ENCODE measurements at regions not wholly inside any gene's neighbourhood (a gene's known extent, or its start where the extent isn't known, plus 50 kb on each side); places are given as distances from the start of the nearest gene placed in this dataset.

DNA sequence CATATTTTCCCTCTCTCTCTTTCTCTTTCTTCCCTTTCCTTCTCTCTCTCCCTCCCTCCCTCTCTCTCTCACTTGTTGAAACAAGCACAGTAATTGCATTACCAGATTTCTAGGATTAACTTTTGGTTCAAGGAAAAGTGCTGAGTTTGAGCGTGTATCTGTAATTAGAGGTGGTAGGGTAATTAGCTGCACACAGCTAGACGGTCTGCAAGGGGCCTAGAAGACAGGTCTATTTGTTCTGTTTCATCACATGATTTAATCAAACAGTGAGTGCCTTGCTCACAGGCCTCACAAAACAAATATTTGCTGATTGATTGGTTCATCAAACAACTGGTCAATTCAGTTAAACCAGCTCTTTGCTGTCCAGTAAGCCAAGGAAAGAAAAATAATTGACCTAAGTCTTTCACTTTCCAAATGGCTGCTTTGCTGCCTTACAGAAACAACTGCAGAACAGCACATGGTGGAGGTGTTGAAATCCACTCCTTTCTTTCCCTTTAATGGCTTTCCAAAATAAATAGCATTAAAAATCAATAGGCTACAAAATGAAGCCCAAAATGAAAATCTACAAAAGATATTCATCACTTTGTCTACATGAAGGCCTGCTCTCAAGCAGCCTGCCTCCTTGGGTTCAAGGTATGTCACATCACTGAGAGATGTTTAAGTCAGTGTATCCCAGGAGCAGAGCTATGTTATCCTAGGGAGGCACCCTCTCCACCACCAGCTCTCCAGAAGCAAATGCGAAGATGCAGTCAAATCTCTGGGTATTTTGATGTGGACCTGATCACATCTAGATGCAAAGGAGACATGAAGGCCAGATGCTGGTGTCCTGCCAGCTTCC is 264.4 kb upstream of the SIX2 start:
- no peak for DNase-seq

DNA sequence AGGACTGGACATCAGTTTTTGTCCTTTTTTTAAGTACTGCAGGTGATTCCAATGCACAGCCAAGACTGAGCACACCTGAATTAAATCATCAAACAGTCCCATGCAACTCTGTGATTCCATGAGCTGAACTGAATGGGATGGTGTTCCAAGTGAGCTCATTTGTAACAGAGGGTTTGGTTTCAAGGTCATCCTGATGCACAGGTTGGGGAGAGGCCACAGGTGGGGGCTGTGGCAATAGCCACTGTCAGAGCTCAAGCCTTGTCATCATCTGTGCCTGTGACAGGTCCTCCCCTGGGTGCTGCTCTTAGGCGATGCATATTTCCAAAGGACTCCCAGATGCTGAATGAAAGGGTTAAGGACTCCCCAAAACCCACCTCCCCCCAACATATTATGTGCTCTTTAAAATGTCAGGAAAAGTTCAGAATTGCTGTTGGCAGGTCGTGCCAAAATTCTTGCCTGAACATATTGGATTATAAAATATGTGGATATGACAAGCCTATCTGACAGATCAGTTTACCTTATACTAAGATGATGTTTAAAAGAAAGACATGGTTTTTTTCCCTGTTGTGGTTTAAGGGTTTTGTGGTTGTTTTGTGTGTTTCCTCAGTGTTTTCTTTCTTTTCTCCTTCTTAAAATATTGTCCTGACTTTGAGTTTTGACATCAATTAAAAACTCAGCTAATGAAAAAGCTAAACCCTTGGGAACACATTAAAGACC is 263.5 kb upstream of the SIX2 start:
- DNase-seq: no peak

DNA sequence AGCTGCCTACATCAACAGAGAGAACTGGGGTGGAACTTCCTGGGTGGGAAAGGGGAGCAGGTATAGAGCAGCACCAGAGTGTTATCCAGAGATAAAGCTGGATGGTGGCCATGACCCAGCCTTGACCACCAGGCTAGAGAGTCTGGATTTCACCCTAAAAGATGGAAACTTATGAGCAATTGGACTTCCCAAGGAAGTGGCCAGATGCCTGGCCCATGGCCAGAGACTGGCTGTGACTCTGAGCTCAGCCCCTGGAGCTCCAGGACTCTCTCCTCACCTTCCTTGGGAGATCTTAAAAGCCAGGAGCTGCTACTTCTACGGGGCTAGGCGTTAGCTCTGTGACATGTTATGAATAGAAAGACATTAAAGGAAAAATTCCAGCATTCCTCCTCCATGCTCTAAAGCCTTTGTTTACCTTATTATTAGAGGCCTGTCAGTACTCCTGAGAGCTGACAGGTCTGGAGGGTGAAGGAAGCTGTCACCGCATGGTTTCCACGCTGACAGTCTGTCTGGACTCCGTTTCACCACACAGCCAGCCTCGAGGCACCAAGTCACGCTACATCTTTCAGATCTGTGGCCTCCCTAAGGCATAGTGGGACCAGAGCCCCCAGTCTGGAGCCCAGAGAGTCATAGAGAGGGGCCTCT is 260.0 kb upstream of the SIX2 start:
- DNase-seq: no peak

DNA sequence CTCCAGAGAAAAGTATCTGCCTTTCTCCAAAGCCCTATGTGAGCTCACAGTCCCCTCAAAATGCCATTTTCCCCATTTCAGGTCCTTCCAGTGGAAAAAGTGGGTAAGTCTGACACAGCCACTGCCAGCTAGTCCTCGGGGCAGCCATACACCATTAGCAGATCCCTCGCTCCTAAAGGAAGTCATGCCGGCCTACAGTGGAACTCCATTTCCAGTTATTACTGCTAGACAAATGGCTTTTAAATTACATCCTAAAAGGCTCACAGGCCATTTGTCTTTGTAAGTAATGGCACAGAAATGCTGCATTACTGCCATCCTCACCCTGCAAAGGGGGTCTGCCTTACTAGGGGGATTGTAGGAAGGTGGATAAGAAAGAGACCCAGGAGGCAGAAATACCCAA is 259.4 kb upstream of the SIX2 start:
- no peak for DNase-seq

DNA sequence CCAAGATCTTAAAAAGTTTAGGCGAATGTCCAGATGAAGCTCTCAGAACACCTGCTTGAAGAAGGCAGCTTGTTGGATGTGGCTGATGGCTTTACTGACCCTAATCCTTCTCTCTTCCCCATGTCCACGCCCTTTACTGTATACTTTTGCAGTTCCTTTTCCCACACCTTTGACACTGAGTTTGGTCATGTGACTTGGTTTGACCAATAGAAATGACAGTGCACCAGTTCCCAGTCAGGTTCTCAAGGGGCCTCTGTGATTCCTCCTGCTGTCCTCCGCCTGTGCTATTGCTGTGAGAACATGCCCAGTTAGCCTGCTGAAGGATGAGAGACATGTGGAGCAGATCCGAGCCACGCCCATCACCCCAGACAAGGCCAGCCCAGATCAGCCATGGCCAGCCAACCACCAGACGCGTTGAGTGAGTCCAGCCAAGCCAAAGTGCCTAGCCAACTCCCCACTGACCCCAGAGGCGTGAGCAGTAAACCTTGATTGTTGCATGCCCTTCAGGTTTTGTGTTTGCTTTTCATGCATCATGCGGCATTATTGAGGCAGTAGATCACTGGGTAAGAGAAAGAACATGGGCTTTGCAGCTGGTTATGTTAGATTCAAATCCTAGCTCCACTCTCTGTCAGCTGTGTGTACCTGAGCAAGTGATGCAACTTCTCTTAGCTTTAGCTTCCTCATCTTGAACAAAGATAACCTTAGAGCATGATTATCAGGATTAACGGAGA is 258.0 kb upstream of the SIX2 start:
- no peak for DNase-seq

DNA sequence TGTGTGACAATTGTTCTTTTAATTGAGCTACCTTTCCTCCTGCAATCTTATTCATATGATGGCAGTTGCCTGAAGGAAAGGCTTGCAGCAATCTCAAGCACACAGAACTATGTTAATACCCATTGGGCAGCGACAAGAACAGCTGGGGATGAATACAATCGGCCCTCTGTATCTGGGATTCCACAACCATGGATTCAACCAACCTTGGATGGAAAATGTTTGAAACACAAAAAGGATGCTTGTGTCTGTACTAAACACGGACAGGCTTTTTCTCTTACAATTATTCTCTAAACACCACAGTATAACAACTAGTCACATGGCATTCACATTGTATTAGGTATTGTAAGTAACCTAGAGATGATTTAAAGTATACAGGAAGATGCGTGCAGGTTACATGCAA is 256.1 kb upstream of the SIX2 start:
- DNase-seq: no peak

DNA sequence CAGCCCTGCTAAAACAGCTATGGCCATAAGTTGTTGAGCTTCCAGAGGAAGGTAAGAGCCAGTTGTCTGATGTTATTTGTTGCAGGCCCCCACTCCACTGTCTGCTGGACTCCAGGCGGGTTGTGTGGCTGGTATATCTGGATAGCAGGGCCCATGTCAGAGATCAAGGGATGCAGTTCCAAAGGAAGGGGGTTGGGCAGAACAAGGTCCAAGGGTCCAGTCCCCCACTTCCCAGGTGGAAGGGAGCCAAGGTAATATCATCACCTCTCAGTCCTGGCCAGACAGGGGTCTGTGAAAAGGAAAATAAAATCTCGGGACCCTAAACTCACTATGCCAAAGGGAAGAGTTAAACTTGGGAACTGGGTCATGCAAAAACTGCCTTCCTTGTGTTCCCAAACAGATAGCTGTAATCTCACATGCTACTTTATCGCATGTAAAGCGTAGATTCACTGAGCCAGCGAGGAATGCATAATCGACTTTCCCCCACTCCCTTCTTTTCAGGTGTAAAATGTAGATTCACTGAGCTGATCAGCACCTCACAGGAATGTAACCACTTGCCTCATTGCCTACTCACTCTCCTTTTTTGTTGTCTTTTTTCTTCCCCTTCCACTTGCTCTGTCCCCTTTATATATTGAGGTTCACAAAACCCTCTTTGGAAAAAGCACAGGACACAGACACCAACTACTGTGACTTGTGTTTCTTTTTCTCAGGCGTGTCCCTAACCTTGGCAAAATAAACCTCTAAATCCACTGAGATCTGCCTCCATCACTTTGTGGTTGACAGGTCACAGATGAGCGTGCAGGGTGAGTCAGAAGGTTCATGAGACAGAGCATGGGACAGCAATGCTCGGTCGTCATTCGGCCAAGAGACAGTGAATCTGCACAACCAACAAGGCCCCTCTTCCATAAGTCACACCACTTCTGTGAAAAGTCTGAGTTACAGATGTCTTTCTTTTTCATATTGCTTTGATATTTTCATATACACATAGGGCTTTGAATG is 255.3 kb upstream of the SIX2 start:
- DNase-seq: no peak

DNA sequence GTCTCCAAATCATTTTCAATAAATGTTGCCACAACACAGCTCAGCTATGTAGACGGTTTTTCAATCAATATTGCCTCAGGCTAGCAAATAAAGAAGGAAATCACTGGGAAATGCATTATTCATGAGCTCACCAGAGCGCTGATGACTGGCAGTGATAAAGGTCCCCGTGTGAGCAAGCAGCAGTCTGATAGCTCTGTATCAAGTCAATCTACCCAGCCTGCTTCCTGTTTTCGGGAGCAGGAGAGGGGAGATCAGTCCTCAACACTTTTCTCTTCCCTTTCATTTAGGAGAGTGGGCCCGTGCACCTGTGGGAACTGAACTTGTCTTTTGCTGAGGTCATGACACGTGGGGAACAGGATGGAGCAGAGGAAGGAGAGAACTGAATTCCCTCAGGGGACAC is 253.9 kb upstream of the SIX2 start:
- no peak for DNase-seq

DNA sequence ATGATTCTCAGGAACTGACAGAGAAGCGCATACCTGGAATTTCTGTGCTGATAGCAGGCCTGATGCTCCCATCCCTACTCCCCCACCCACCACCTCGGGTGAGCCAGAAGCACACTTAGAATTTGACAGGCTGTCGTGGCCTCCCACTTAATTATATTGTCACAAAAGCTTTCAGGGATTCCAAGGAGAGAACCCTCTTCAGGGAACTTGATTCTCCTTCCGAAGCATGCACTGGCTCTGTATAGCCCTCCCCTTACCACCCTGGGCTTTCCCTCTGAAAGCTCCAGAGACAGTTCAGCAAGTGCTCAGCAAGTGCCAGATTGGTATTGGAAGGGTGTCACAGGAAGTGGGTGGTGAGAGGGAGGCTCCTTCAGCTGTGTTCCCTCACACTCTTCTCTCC is 252.5 kb upstream of the SIX2 start:
- no peak for DNase-seq

DNA sequence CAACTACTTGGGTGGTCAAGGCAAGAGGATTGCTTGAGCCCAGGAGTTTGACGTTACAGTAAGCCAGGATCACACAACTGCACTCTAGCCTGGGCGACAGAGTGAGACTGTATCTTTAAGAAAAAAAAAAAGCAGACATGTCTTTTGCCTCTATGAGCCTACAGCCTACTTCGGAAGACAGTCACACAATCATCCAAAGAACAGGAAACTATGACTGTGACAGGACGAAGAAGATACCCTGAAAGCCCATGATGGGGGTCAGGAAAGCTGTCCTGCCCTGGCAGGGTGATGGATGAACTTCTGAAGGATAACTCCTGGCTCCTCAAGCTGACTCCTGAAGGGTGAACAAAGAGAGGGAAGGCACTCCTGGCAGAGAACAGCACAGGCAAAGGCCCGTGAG is 251.7 kb upstream of the SIX2 start:
- DNase-seq: no peak

DNA sequence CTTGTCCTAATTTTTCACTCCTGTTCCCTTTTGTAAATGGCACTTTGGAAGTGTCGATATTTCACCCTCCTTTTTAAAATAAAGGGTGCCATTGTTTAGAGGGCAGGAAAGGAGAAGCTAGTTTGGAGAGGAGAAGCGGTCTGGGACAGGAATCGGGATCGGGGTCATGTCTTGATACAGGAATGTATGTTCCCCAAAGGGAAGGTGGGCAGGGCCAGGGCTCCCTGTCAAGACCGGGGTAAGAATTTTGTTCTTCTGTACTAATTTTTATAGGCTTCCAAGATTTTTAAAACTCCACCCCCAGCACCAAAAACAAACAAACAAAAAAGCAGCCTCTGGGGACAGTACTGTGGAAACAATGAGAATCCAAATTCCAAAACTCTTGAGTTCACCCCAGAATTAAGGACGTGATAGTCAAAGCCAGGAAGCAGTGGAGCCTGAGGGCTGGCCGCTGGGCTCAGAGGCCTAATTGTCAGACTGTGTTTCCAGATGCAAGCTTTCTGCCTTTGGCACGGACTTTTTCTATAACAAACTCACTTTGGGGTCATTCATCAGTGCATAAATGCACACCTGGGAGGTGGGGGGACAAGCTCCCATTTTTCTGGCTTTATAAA is 250.4 kb upstream of the SIX2 start:
- no peak for DNase-seq

DNA sequence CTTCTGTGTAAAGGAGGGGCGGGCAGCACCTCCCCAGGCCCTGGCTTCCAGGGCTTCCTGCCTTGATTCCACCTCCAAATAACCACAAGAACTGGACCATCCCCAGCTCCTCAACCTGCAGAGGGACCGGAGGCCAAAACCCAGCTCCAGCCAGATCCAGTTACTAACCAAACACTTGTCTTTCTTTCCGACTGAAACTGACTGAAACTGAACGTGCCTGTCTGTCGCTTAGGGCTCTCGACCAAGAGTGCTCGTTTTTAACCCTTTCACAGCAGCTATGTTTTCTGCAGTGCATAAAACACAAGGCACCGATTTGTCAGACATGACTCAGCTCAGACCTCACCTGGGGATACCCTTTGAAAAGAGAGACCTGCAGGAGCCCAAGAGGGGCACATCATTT is 249.9 kb upstream of the SIX2 start:
- no peak for DNase-seq

DNA sequence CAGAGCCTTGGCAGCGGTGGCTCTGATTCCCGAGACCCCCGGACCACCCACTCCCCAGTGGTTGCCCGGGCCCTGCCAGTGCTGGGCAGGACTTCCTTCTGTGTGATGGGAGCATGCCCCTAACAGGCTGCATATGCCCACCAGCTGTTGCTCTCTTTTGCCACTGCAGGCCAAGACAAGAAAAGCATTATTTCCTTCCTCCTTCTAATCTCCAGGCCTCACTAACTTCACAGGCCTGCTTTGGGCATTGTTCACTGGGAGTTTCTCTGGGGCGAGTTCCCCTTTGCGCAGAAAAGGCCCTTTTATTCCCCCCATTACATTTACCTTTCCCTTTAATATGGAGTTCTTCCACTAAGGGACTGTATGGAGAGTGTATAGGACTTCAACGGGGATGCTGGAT is 249.1 kb upstream of the SIX2 start:
- DNase-seq: no peak

DNA sequence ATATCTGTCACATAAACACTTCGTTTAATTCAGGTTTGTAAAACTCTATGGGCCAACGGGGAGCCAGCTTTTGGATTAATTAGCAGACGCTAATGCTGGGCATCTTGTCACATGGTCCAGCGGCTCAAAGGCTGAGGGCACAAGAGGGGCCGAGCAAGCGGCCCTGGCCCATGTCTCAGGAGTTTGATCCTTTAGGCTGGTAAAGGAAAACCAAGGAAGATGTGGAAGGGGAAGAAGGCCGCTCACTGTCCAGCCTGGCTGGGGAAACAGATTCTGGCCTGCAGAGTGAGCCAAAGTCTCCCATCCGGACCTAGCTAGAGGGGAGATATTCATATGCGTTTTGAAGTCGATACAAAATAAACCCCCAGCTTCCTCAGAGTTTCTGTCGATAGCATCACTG is 248.6 kb upstream of the SIX2 start:
- DNase-seq: no peak

DNA sequence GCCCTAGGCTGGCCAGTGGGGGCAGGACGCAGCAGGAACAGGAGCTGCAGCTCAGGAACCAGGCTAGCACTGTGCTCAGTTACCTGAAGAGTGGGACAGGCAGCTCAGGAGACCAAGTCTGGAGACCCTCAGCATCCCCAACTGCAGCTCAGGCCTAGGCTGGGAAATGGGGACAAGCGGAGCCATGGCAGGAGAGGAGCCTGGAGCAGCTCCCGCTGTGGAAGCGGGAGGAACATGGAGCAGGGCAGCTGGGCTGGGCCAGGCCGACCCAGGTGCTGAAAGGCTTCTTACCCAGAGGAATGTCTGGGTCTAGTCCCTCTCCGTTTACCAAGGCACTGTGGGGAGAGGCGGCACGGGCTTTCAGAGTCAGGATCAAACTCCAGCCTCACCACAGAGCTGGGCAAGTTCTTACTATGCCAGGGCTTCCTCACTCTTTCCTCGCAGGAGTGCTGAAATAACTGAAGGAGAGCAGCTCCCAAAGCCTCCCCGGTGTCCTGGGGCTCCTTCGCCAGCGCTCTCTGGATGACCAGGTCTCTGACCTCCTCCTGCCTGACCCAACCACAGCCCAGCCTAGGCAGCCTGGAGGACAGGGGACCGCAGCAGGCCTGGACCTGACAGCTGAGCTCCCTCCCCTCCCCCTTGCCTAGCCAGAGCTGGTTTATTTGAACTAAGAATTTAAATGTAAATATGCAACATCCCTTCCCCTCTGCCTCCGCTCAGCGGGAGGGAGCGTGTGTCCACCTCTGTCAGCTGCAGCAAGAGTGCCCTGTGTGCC is 247.8 kb upstream of the SIX2 start:
- no peak for DNase-seq

DNA sequence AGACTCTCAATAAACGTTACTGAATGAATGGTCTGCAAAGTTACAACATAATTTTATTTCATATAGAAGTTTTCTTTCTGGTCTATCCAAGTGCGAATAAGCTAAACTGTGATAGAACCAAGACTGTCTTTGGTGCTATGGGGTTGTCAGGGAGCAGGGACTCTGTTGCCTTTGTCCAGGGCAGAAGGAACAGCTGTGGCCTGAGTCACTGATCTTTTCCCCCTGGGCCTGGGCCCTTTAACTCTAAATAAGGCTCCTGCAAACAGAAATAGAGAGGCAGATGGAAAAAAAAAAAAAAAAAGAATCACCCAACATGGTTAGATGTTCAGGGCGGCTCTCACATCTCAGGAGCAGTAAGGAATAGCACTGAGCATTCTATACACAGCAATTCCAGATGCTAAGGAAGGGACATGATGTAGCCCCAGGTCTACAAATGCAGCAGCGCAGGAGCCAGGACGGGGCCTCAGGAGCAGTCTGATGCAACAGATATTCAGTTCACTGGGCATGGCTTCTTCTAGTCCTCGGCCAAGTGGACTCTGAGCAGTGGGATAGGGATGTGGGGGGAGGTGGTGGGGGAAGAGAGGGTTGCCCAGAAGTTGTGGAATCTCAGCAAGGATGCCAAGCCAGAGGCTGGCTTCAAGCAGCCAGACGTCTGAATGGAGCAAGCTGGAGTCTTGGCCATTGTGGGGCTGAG is 247.1 kb upstream of the SIX2 start:
- DNase-seq: no peak

DNA sequence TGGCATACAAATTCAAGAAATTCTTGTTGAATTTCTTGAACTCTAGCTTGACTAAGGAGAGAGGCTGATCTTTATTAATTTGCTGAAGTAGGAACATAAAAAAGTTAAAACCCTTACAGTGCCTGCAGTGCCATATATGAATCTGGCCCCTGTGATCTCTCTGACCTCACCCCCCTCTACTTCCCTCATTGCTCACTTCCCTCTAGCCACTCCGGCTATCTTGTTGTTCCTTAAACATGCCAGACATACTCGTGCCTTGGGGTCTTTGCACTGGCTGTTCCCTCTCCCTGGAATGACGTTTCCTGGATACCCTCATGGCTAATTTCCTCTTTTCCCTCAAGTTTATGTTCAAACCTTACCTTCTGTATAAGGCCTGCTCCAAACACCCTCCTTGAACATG is 246.3 kb upstream of the SIX2 start:
- DNase-seq: no peak

DNA sequence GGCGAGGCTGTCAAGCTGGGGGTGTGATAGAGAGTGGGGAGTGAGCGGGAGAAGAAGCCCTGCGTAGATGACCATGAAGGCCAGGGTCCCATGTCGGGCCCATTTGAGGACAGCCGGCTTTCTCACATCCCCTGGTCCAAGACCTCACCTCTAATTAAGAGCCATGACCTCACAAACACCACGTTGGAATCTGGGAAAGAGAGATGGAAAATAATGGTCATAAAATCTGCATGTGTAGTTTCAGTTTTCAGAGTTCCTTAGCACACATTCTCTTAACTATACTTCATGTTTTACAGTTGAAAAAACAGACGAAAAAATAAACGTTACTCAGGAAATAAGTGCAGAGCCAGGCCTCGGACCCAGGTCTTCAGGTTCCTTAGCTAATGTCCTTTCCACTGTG is 244.8 kb upstream of the SIX2 start:
- no peak for DNase-seq

DNA sequence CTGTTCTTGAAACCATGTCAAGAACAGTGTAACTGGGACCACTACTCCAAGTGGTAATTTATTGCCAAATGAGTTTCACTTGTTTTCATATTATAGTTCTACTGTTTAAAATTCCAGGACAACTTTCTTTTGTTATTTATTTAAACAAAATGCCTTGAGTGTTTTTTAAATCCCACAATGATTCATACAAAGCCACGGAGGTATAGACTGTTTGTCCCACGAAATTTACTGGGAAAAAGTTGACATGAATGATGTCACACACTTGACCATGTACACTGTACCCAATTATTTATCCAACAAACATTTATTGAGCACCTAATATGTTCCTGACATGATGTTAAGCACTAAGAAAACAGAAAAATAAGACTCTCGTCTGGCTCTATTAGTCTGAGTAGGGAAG is 243.9 kb upstream of the SIX2 start:
- DNase-seq: no peak

DNA sequence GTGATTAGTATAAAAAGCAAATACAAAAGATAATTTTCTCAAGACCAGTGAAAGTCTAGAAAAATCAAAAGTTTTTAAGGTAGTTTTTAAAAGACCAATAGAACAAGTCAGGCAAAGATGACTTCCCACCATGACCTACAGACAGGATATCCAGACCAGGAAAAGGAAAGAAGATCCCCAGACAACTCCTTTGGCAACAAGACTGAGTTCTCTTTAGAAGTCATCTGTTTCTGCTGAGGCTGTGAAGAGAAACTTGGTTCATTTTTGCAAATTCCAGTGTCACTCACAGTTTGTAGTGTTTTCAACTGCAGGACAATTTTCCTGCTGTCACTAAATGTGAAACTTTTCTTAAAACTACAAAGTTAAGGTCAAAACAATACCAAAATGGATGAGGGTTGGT is 240.9 kb upstream of the SIX2 start:
- no peak for DNase-seq

Data from 8988T (cell line).